GM18907 (cell line): ENCODE measurements at regions not wholly inside any gene's neighbourhood (a gene's known extent, or its start where the extent isn't known, plus 50 kb on each side); places are given as distances from the start of the nearest gene placed in this dataset.
A peak's percentile ranks its signal among the peaks of the same experiment; 100 is the strongest.
"Not testable (repeated sequence)": the region's sequence is repeated elsewhere in the genome, so short reads cannot be mapped to it uniquely, and the experiment has no call there.

Experiments used
- ATAC-seq: cut with Tn5 transposase; IDR thresholded peaks from one replicate; pipeline ENCODE4 v1.9.1; 2021; ENCODE audit warnings: mild to moderate bottlenecking, moderate library complexity; ENCODE audit not compliant: unreplicated experiment

DNA sequence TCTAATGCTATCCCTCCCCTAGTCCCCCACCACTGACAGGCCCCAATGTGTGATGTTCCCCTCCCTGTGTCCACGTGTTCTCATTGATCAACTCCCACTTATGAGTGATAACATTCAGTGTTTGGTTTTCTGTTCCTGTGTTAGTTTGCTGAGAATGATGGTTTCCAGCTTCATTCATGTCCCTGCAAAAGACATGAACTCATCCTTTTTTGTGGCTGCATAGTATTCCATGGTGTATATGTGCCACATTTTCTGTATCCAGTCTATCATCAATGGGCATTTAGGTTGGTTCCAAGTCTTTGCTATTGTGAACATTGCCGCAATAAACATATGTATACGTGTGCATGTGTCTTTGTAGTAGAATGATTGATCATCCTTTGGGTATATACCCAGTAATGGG, 153.1 kb downstream of the OR13H1 start:
- not testable (repeated sequence) for ATAC-seq

GRCh38 chrX:131703646-131704045, 159.8 kb downstream of the OR13H1 start:
- ATAC-seq, result no peak

- ATAC-seq, result peak; percentile 78
Observed at GRCh38 chrX:131704136-131704695, 160.3 kb downstream of the OR13H1 start.

DNA sequence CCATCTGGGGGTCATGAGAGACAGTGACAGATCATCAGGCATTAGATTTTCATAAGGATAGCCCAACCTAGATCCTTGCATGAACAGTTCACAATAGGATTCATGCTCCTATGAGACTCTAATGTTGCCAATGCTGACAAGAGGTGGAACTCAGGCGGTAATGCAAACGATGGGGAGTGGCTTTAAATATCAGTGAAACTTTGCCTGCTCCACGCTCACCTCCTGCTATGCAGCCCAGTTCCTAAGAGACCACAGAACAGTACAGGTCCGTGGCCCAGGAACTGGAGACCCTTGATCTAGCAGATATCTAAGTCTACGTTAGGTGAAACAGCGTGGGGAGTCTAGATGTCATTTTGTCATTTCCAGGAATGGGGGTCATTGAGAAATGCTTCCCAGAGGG, 165.7 kb downstream of the OR13H1 start:
- ATAC-seq, result no peak

- no peak for ATAC-seq
Observed at GRCh38 chrX:131711478-131711867, 167.6 kb downstream of the OR13H1 start.

DNA sequence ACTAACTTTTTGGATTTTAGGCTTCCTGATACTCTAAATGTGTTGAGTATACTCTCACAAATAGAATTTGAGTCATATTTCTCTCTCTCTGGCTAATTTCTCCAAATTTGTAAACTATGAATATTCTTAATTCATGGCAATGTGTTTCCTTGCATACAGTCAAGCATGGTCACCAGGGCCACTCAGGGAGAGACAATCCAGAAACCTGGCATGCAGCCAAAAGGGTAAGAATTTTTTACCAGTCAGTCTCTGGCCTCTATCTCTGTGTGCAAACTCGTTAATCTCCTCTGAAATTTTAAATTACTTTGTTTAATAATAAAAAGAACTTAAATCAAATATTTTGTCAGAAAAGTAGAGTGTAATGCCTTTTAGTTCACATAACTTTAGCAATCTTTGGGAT, 179.8 kb downstream of the OR13H1 start:
- ATAC-seq, result no peak

GRCh38 chrX:131724292-131724691, 180.4 kb downstream of the OR13H1 start:
- ATAC-seq, result no peak

DNA sequence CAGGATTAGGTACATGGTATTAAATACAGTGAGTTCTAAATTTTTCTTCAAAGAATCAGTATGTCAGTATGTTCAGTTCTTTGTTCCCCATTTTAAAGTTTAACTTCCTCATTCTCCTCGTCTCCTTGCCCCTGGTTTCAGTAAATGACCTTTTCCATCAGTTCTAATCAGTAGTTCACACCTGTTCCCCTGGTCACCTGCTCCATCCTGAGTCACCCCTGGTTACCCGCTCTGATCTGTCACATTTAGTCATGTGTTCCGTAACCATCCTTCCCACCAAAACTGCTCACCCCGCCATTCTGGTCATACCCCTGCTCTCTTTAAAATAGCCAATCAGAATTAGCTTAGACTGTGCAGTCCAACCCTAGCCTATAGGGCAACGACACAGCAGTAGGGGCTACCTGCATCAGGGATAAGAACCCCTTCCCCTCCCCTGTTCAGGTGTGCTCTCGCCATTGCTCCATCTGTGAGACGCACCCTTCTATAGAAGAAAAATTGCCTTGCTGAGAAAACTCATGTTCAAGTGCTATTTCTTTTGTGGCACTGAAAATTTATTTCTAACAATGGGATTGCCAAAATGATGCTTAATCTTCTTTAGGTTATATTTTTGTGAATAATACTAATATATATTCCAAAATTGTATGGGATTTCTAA, 181.3 kb downstream of the OR13H1 start:
- ATAC-seq, result no peak

- no peak for ATAC-seq
Observed at GRCh38 chrX:131727778-131728177, 183.9 kb downstream of the OR13H1 start.

GRCh38 chrX:131728295-131729145, 184.6 kb downstream of the OR13H1 start:
- ATAC-seq, result peak; percentile 77

DNA sequence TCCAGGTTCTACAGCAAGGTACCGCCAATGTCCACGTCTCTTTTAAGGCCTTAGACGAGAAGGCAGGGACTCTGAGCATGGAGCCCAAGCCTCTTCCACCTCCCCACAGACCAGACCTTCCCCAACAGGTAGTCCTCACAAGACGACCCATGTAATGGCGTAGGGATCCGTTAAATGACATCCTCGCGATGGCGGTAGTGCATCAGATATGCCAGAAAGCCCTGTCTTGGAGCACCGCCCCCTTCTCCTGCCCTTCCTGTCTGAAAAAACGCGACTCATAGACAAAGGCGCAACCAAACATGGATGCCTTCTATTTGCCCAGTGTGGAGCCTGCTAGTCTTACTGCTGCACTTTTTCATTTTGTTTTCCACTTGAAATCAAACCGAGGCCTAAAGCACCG, 185.4 kb downstream of the OR13H1 start:
- peak; percentile 69 for ATAC-seq

- ATAC-seq, result peak; percentile 83
Observed at GRCh38 chrX:131734621-131735020, 190.7 kb downstream of the OR13H1 start.

GRCh38 chrX:131735127-131735526, 191.3 kb downstream of the OR13H1 start:
- no peak for ATAC-seq

GRCh38 chrX:131739823-131740222, 195.9 kb downstream of the OR13H1 start:
- ATAC-seq, result no peak

GRCh38 chrX:131741103-131741581, 197.3 kb downstream of the OR13H1 start:
- peak; percentile 70 for ATAC-seq

DNA sequence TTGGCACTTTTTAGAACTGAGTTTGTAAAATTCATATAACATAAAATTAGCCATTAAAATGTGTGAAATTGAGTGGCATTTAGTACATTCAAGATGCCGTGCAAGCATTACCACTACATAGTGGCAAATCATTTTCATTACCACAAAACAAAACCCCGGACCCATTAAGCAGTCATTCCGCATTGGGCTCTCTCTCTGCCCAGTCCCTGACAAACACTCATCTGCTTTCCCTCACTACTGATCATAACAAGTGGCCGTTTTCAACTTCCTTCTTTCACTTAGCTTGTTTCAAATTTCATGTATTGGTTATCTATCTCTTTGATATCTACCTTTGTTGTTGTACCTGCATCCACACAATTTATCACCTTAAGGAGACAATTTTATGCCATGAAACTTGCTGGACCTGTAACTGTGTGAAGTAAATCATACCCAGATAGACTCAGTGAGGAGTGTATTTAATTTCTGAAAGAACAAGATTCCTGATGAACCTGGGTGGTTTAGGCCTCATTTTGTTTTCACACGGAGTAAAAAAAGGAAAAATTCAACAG, 202.1 kb downstream of the OR13H1 start:
- no peak for ATAC-seq

- ATAC-seq, result peak; percentile 64
Observed at GRCh38 chrX:131746491-131746968, 202.7 kb downstream of the OR13H1 start.

DNA sequence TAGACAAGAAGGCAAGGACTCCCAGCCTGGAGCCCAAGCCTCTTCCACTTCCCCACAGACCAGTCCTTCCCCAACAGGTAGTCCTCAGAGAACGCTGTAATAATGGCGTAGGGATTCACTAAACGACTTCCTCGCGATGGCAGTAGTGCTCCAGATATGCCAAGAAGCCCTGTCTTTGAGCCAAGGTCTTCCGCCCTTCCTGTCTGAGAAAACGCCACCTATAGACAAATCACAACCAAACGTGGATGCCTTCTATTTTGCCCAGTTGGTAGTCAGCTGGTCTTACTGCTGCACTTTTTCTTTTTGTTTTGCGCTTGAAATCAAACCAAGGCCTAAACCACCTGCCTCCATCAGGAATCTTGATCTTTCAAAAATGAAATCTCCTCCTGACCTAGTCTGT, 203.3 kb downstream of the OR13H1 start:
- ATAC-seq, result peak; percentile 61

GRCh38 chrX:131752493-131753198, 208.8 kb downstream of the OR13H1 start:
- ATAC-seq, result peak; percentile 72

- peak; percentile 68 for ATAC-seq
Observed at GRCh38 chrX:131762802-131763234, 218.9 kb downstream of the OR13H1 start.

DNA sequence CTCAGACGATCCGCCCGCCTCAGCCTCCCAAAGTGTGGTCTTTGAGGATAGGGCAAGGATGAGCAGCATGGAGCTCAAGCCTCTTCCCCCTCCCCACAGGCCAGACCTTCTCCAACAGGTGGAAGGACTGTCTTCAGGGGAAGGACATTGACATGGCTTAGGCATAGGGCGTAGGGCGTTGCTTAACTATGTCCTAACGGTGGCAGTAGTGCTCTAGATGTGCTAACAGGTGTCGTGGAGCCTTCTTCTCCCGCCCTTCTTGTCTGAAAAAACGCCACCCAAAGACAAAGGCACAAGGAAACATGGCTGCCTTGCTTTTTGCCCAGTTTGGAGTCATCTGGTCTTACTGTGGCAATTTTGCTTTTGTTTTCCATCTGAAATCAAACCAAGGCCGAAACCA, 219.8 kb downstream of the OR13H1 start:
- peak; percentile 86 for ATAC-seq
